ENCODE measurements at regions not wholly inside any gene's neighbourhood (a gene's known extent, or its start where the extent isn't known, plus 50 kb on each side); places are given as distances from the start of the nearest gene placed in this dataset.

- DNase-seq (ENCODE audit: low spot score) = no peak
Observed at GRCh38 chr1:14524826-14525636, 73.5 kb upstream of the KAZN start.

DNA sequence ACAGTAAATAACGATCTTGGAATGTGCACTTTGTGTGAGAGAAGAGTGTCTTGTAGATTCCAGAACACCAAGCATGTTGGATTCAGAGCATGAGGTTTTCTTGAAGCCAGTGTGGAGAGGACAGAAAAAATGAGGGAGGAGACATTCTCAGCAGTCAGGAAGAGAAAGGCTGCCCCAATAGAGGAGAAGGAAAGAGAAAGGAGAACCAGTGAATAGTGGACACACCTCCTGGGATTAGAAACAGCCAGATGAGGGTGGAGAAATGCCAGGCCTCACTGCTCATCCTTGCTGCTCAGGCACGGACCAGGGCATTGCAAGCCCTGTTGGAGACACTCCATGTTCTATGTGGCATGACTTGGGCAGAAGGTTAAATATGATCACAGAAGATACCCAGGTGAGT, 69.0 kb upstream of the KAZN start:
- DNase-seq (ENCODE audit: low spot score) = no peak

GRCh38 chr1:14531519-14531918, 67.0 kb upstream of the KAZN start:
- DNase-seq (ENCODE audit: low spot score) = no peak

- DNase-seq (ENCODE audit: low spot score) = no peak
Observed at GRCh38 chr1:14535619-14536355, 62.7 kb upstream of the KAZN start.

DNA sequence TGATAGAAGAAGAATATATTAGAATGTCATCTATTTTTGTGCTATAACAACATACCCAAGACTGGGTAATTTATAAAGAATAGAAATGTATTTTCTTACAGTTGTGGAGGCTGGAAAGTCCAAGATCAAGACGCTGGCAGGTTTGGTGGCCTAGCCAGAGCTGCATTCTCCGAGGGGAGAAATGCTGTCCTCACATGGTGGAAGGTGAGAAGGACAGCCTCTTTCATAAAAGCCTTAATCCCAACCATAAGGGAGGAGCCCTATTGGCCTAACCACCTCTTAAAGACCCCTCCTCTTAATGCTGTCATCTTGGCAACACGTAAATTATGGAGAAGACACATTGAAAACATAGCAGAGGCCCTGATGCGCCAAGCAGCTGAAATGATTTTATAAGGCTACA, 60.1 kb upstream of the KAZN start:
- no peak for DNase-seq (ENCODE audit: low spot score)

- DNase-seq (ENCODE audit: low spot score) = no peak
Observed at GRCh38 chr1:14539309-14539708, 59.2 kb upstream of the KAZN start.

- DNase-seq (ENCODE audit: low spot score) = no peak
Observed at GRCh38 chr1:14539953-14540563, 58.4 kb upstream of the KAZN start.

GRCh38 chr1:14541348-14541747, 57.1 kb upstream of the KAZN start:
- DNase-seq (ENCODE audit: low spot score) = no peak

GRCh38 chr1:14543191-14543840, 55.2 kb upstream of the KAZN start:
- no peak for DNase-seq (ENCODE audit: low spot score)

GRCh38 chr1:14544319-14544718, 54.2 kb upstream of the KAZN start:
- DNase-seq (ENCODE audit: low spot score) = no peak

- no peak for DNase-seq (ENCODE audit: low spot score)
Observed at GRCh38 chr1:14545422-14546025, 53.0 kb upstream of the KAZN start.

DNA sequence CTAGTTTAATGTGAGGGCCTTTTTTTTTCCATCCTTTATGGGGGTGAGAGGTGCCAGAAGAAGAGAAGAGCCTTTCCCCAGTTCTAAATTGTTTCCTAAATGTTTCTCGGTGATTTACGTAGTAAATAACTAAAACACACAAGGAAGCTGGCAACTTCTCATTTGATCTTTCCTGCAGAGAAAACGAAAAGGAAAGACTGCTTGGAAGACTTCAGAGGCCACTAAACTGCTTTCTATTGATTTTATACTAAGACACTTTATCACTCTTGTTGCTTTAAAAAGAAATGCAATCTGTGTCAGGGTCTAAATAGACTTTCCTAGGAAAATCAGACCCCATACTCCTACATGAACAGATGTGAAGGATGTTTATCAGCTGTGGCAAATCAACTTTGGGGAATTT, 52.1 kb upstream of the KAZN start:
- DNase-seq (ENCODE audit: low spot score) = no peak
